ENCODE measurements at regions not wholly inside any gene's neighbourhood (a gene's known extent, or its start where the extent isn't known, plus 50 kb on each side); places are given as distances from the start of the nearest gene placed in this dataset.

DNA sequence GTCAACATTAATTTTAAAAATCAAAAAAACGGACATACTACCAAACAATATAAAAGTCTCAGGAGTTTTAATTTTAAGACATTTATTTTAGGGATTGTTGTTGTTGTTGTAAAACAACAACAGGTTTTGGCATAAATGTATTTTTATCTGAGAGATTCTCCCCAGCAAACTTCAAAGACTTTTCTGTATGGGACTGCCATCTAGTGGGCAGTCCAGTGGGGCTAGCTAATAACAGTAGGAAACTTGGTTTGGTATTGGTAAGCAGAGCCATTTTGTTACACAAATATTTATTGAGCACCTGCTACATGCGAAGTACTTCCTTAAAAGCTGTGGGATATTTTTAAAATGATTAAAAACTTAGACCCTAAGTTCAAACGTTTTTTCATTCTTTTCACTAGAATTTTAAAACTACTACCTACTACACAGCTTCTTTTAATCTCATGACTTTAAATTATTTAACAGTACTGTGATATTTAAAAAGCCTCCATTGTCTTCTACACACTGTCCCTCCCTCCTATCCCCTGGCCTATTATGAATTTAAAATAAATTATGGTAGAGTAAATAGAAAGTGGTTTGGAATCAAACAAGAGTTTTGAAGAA is 1028.4 kb upstream of the INTU start:
- intact Hi-C loops (cut with micrococcal nuclease), result no loop called here
- POLR2A ChIA-PET, result no interaction called here
- Mint-ChIP-seq H3K36me3 (ENCODE audit: low read depth) (no peaks in the 10 kb centered on the region), H3K27me3 (no peaks in the 10 kb centered on the region), H3K27ac (no peak overlapping the region), H3K4me1 (ENCODE audit: low read depth) (no peaks in the 10 kb centered on the region), H3K4me3 (no peak overlapping the region), H3K9me3 (no peaks in the 10 kb centered on the region)
- CTCF ChIA-PET, result no interaction called here
- ATAC-seq (no peak), DNase-seq (no peak)
- TF ChIP-seq, protein P1, sequence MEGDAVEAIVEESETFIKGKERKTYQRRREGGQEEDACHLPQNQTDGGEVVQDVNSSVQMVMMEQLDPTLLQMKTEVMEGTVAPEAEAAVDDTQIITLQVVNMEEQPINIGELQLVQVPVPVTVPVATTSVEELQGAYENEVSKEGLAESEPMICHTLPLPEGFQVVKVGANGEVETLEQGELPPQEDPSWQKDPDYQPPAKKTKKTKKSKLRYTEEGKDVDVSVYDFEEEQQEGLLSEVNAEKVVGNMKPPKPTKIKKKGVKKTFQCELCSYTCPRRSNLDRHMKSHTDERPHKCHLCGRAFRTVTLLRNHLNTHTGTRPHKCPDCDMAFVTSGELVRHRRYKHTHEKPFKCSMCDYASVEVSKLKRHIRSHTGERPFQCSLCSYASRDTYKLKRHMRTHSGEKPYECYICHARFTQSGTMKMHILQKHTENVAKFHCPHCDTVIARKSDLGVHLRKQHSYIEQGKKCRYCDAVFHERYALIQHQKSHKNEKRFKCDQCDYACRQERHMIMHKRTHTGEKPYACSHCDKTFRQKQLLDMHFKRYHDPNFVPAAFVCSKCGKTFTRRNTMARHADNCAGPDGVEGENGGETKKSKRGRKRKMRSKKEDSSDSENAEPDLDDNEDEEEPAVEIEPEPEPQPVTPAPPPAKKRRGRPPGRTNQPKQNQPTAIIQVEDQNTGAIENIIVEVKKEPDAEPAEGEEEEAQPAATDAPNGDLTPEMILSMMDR (IDR thresholded peaks at IDR 0.05), result no peak

GRCh38 chr4:126610933-126611332 is 1021.8 kb upstream of the INTU start:
- intact Hi-C loops (cut with micrococcal nuclease), result no loop called here
- POLR2A ChIA-PET, result no interaction called here
- Mint-ChIP-seq H3K36me3 (ENCODE audit: low read depth) (no peaks in the 10 kb centered on the region), H3K27me3 (no peaks in the 10 kb centered on the region), H3K27ac (no peak overlapping the region), H3K4me1 (ENCODE audit: low read depth) (no peaks in the 10 kb centered on the region), H3K4me3 (no peak overlapping the region), H3K9me3 (peaks cover 7% of the 10 kb centered on the region)
- ATAC-seq (no peak), DNase-seq (no peak)
- TF ChIP-seq, protein P1 (IDR thresholded peaks at IDR 0.05), result no peak
- CTCF ChIA-PET, result no interaction called here

- TF ChIP-seq, protein P1 (IDR thresholded peaks at IDR 0.05), result no peak
Measured at GRCh38 chr4:126611900-126612299, 1020.9 kb upstream of the INTU start.

GRCh38 chr4:126614356-126614855 is 1018.4 kb upstream of the INTU start:
- ATAC-seq (no peak), DNase-seq (no peak)
- Mint-ChIP-seq H3K4me3 (no peak overlapping the region), H3K36me3 (ENCODE audit: low read depth) (no peaks in the 10 kb centered on the region), H3K27me3 (no peaks in the 10 kb centered on the region), H3K4me1 (ENCODE audit: low read depth) (no peaks in the 10 kb centered on the region), H3K27ac (no peak overlapping the region), H3K9me3 (peaks cover 12% of the 10 kb centered on the region)
- TF ChIP-seq, protein P1 (IDR thresholded peaks at IDR 0.05), result no peak
- intact Hi-C loops (cut with micrococcal nuclease), result no loop called here
- ChIA-PET POLR2A (no interaction called here), CTCF (interaction anchor here (1.7 kb wide), 1 partner anchor 15 kb away, joined by 4 read pairs; no protein-coding TSS in a partner anchor)

More at GRCh38 chr4:126611900-126612299, 1020.9 kb upstream of the INTU start:
- H3K27ac Mint-ChIP-seq, result no peak overlapping the region
- DNase-seq, result no peak
- CTCF ChIA-PET, result no interaction called here
- peaks cover 12% of the 10 kb centered on the region for H3K9me3 Mint-ChIP-seq
- ATAC-seq, result no peak
- H3K4me3 Mint-ChIP-seq, result no peak overlapping the region
- no peaks in the 10 kb centered on the region for H3K36me3 Mint-ChIP-seq (ENCODE audit: low read depth)
- no peaks in the 10 kb centered on the region for H3K4me1 Mint-ChIP-seq (ENCODE audit: low read depth)
- intact Hi-C loops (cut with micrococcal nuclease), result no loop called here
- POLR2A ChIA-PET, result no interaction called here
- no peaks in the 10 kb centered on the region for H3K27me3 Mint-ChIP-seq

DNA sequence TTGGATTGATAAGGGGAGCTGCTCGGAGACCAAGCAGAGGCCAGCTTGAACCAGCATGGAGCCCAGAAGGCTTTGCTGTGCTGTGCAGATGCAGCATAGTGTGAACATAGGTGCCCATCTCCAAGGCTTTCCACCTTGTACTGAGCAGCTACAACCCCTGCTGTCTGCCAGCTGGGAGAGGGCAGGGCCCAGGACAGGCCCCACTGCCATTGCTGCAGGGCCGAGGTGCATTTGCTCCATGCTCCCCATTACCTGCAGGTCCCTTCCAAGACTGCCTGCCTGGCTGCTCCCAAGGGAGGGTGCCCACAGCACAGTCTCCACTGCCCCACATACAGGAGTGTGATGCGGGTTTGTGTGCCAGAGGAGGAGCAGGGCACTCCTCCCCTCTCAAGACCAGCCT is 1016.0 kb upstream of the INTU start:
- H3K4me1 Mint-ChIP-seq (ENCODE audit: low read depth), result no peaks in the 10 kb centered on the region
- TF ChIP-seq, protein P1 (IDR thresholded peaks at IDR 0.05), result no peak
- H3K9me3 Mint-ChIP-seq, result peaks cover 7% of the 10 kb centered on the region
- no peaks in the 10 kb centered on the region for H3K36me3 Mint-ChIP-seq (ENCODE audit: low read depth)
- no peak overlapping the region for H3K4me3 Mint-ChIP-seq
- POLR2A ChIA-PET, result no interaction called here
- CTCF ChIA-PET, result no interaction called here
- no peaks in the 10 kb centered on the region for H3K27me3 Mint-ChIP-seq
- DNase-seq, result no peak
- no peak for ATAC-seq
- no peak overlapping the region for H3K27ac Mint-ChIP-seq
- intact Hi-C loops (cut with micrococcal nuclease), result no loop called here
